ENCODE measurements at regions not wholly inside any gene's neighbourhood (a gene's known extent, or its start where the extent isn't known, plus 50 kb on each side); places are given as distances from the start of the nearest gene placed in this dataset.

- TF ChIP-seq MAX (IDR thresholded peaks at IDR 0.05; ENCODE audit: low read depth, low read length) (no peak), POLR2A (IDR thresholded peaks at IDR 0.05; ENCODE audit: extremely low read depth, insufficient read length) (no peak), MYC (IDR thresholded peaks at IDR 0.05; ENCODE audit: low read depth, low read length) (no peak)
- TF ChIP-seq, protein P1, sequence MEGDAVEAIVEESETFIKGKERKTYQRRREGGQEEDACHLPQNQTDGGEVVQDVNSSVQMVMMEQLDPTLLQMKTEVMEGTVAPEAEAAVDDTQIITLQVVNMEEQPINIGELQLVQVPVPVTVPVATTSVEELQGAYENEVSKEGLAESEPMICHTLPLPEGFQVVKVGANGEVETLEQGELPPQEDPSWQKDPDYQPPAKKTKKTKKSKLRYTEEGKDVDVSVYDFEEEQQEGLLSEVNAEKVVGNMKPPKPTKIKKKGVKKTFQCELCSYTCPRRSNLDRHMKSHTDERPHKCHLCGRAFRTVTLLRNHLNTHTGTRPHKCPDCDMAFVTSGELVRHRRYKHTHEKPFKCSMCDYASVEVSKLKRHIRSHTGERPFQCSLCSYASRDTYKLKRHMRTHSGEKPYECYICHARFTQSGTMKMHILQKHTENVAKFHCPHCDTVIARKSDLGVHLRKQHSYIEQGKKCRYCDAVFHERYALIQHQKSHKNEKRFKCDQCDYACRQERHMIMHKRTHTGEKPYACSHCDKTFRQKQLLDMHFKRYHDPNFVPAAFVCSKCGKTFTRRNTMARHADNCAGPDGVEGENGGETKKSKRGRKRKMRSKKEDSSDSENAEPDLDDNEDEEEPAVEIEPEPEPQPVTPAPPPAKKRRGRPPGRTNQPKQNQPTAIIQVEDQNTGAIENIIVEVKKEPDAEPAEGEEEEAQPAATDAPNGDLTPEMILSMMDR (IDR thresholded peaks at IDR 0.05; ENCODE audit: low read depth, low read length): no peak
These were observed 161.9 kb upstream of the CADPS start for GRCh38 chr3:63037116-63037515.

Data from NB4 (cell line).